SK-MEL-5 (cell line): ENCODE measurements at regions not wholly inside any gene's neighbourhood (a gene's known extent, or its start where the extent isn't known, plus 50 kb on each side); places are given as distances from the start of the nearest gene placed in this dataset.

Source experiments
- small RNA-seq, 2 experiments: library from RNA; depleted of rRNA; stranded (forward); fragments of <200 nt; gene quantifications; one replicate each; pipeline ENCODE3, GENCODE V24; 2014

Small RNAs in the stretch of these regions (small RNA-seq; reads per million reads assigned to genes)
- gene RF02271 (0 reads per million in 2 experiments), gene RPL36P1 (0 reads per million in 2 experiments)
